Cardiac muscle cell (in vitro differentiated cells and primary cell): ENCODE measurements at regions not wholly inside any gene's neighbourhood (a gene's known extent, or its start where the extent isn't known, plus 50 kb on each side); places are given as distances from the start of the nearest gene placed in this dataset.

Experiments
- DNase-seq, 2 donors: peaks; one replicate each; pipeline versions ENCODE4 v3.0.0 to v3.0.0-alpha.2; 2010 to 2017; ENCODE audit warnings: low read depth in 1 of 2, low spot score in 1 of 2
- H3K27ac ChIP-seq: fragments of 200-600 bp; sonication (generic); 2 replicates; pipeline ENCODE4 v1.5.1; 2016
- H3K27me3 ChIP-seq: fragments of 200-600 bp; sonication (generic); 2 replicates; pipeline ENCODE4 v1.6.0; 2016; ENCODE audit warnings: control low read depth
- H3K36me3 ChIP-seq: fragments of 200-600 bp; sonication (generic); 2 replicates; pipeline ENCODE4 v1.5.1; 2016; ENCODE audit warnings: control low read depth
- H3K4me1 ChIP-seq: fragments of 200-600 bp; sonication (generic); 2 replicates; pipeline ENCODE4 v1.8.1; 2017; ENCODE audit warnings: low read depth, mild to moderate bottlenecking, mixed run types
- H3K4me3 ChIP-seq: fragments of 200-600 bp; sonication (generic); 2 replicates; pipeline ENCODE4 v1.5.1; 2016; ENCODE audit warnings: mild to moderate bottlenecking
- H3K9me3 ChIP-seq: fragments of 200-600 bp; sonication (generic); 2 replicates; pipeline ENCODE4 v1.5.1; 2017; ENCODE audit warnings: low read depth, mild to moderate bottlenecking, control low read depth
- CTCF ChIP-seq: IDR thresholded peaks from 2 replicates; pipeline ENCODE4 v1.5.1; 2012; ENCODE audit warnings: low read depth, mild to moderate bottlenecking, low read length

GRCh38 chr10:20949967-20950366 is 52.9 kb upstream of the NEBL start:
- no peaks in the 10 kb centered on the region for H3K9me3 ChIP-seq
- H3K4me3 ChIP-seq: no peak overlapping the region
- peaks cover 40% of the 10 kb centered on the region for H3K4me1 ChIP-seq
- DNase-seq: no peak
- H3K27me3 ChIP-seq: no peaks in the 10 kb centered on the region
- no peak for TF ChIP-seq CTCF
- no peaks in the 10 kb centered on the region for H3K36me3 ChIP-seq
- H3K27ac ChIP-seq: no peak overlapping the region

DNA sequence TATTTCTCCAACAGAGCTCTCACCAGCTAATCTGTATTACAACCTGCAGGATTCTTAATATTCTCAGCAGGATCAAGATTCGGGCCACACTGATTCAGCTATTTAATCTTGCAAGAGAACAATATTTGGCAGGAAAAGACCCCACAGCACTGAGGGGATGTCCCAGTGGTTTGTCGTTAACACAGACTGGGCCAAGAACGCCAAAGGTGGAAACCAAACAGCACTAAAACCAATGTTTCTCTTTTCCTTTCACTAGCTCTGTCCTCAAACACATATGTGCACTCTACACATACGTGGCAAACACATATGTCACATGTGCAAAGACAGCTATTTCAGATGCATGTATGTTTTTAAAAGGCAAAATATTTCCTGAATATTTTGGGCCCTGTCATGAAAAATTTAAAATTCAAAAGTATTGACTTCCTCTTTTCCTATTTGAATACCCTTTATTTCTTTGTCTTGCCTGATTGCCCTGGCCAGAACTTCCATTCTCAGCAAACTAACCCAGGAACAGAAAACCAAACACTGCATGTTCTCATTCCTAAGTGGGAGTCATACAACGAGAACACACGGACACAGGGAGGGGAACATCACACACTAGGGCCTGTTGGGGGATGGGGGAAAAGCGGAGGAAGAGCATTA is 51.7 kb upstream of the NEBL start:
- no peak for TF ChIP-seq CTCF
- Histone ChIP-seq H3K9me3 (no peaks in the 10 kb centered on the region), H3K27me3 (no peaks in the 10 kb centered on the region), H3K36me3 (no peaks in the 10 kb centered on the region), H3K4me3 (no peak overlapping the region), H3K27ac (no peak overlapping the region), H3K4me1 (peaks cover 29% of the 10 kb centered on the region)
- no peak for DNase-seq
